SK-N-SH (cell line): ENCODE measurements at regions not wholly inside any gene's neighbourhood (a gene's known extent, or its start where the extent isn't known, plus 50 kb on each side); places are given as distances from the start of the nearest gene placed in this dataset.

ENCODE experiments used
- CHD2 ChIP-seq: fragments of 150-350 bp; IDR thresholded peaks from 2 replicates; pipeline ENCODE4 v1.6.1; 2018; ENCODE audit warnings: low read length; ENCODE audit not compliant: partially characterized antibody
- EP300 ChIP-seq, 2 experiments: IDR thresholded peaks; 2 replicates each; pipeline versions ENCODE4 v1.4.0 to v1.6.1; 2012; ENCODE audit warnings: borderline replicate concordance in 1 of 2, low read depth in 1 of 2, low read length in 1 of 2
- FOSL2 ChIP-seq: IDR thresholded peaks from 2 replicates; pipeline ENCODE4 v1.4.0; 2012; ENCODE audit warnings: low read depth, mild to moderate bottlenecking, moderate library complexity, borderline replicate concordance
- GABPA ChIP-seq: IDR thresholded peaks from 2 replicates; pipeline ENCODE4 v1.4.0; 2012; ENCODE audit warnings: low read depth, mild to moderate bottlenecking
- JUND ChIP-seq: IDR thresholded peaks from 2 replicates; pipeline ENCODE4 v1.4.0; 2012
- POLR2AphosphoS5 ChIP-seq: IDR thresholded peaks from 2 replicates; pipeline ENCODE4 v1.6.1; 2012; ENCODE audit warnings: low read depth, low read length
- RCOR1 ChIP-seq: fragments of 150-350 bp; IDR thresholded peaks from 2 replicates; pipeline ENCODE4 v1.6.1; 2017; ENCODE audit warnings: antibody characterized with exemption, low read length
- USF2 ChIP-seq: fragments of 150-350 bp; IDR thresholded peaks from 2 replicates; pipeline ENCODE4 v1.6.1; 2017; ENCODE audit warnings: antibody characterized with exemption, low read length, low read depth, borderline replicate concordance
- TF ChIP-seq, protein P1 (sequence below): fragments of 200-600 bp; sonication (generic); IDR thresholded peaks from 2 replicates; pipeline ENCODE4 v1.6.1; 2017; ENCODE audit warnings: antibody characterized with exemption, mild to moderate bottlenecking, moderate library complexity
- TF ChIP-seq, protein P2 (sequence below): fragments of 150-350 bp; IDR thresholded peaks from 2 replicates; pipeline ENCODE4 v1.6.1; 2016; ENCODE audit warnings: mild to moderate bottlenecking, low read depth, low read length

DNA sequence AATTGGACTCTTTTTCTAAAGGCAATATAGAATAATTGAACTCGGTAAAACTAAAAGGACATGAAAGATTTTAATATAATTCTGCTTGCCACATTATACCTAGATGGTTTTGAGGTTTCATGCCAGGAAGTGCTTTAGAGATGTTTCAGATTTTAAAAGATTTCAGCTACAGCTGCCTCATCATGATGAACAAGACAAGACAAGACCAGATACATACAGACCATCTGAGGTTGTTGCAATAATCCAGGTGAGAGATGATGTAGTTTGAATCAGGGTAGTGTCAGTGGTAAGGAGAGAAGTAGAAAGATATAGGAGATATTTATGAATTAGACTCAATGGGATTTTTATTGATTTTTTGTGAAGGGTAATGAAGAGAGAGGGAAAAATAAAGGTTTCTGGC is 374.3 kb upstream of the HSF2 start:
- TF ChIP-seq, protein P1, sequence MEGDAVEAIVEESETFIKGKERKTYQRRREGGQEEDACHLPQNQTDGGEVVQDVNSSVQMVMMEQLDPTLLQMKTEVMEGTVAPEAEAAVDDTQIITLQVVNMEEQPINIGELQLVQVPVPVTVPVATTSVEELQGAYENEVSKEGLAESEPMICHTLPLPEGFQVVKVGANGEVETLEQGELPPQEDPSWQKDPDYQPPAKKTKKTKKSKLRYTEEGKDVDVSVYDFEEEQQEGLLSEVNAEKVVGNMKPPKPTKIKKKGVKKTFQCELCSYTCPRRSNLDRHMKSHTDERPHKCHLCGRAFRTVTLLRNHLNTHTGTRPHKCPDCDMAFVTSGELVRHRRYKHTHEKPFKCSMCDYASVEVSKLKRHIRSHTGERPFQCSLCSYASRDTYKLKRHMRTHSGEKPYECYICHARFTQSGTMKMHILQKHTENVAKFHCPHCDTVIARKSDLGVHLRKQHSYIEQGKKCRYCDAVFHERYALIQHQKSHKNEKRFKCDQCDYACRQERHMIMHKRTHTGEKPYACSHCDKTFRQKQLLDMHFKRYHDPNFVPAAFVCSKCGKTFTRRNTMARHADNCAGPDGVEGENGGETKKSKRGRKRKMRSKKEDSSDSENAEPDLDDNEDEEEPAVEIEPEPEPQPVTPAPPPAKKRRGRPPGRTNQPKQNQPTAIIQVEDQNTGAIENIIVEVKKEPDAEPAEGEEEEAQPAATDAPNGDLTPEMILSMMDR = no peak
- TF ChIP-seq, protein P2, sequence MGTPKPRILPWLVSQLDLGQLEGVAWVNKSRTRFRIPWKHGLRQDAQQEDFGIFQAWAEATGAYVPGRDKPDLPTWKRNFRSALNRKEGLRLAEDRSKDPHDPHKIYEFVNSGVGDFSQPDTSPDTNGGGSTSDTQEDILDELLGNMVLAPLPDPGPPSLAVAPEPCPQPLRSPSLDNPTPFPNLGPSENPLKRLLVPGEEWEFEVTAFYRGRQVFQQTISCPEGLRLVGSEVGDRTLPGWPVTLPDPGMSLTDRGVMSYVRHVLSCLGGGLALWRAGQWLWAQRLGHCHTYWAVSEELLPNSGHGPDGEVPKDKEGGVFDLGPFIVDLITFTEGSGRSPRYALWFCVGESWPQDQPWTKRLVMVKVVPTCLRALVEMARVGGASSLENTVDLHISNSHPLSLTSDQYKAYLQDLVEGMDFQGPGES = no peak
- TF ChIP-seq CHD2 (no peak), GABPA (no peak), FOSL2 (no peak), USF2 (no peak), JUND (no peak), RCOR1 (no peak), POLR2AphosphoS5 (no peak), EP300 (IDR thresholded peaks at IDR 0.05; ENCODE audit: borderline replicate concordance in 1 of 2, low read depth in 1 of 2, low read length in 1 of 2) (no peak)
